HG03521 (cell line): ENCODE measurements at regions not wholly inside any gene's neighbourhood (a gene's known extent, or its start where the extent isn't known, plus 50 kb on each side); places are given as distances from the start of the nearest gene placed in this dataset.

Experiments
- ATAC-seq: cut with Tn5 transposase; IDR thresholded peaks from one replicate; pipeline ENCODE4 v1.9.1; 2021; ENCODE audit warnings: mild to moderate bottlenecking, moderate library complexity; ENCODE audit not compliant: unreplicated experiment

- ATAC-seq = no peak
Observed at GRCh38 chr3:67733269-67733950, 79.0 kb upstream of the SUCLG2 start.

DNA sequence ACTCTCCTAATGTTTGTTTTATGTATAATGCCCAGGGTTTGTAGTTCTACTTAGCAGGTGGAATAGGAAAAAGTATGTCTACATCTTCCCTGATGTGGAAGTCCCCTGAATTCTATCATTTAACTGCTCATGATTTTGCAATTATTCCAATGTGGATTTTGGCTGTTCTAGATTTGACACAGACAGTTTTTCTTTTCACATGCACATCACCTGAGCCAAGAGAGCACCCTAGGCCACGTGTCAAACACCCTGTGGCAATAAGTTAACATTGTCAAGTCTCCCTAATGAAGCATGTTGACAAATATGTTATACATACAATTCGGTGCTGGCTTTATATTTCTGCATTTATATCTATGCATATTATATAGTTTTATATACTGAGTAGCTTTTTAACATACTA is 70.0 kb upstream of the SUCLG2 start:
- ATAC-seq = no peak

- no peak for ATAC-seq
Observed at GRCh38 chr3:67723863-67724262, 69.5 kb upstream of the SUCLG2 start.

DNA sequence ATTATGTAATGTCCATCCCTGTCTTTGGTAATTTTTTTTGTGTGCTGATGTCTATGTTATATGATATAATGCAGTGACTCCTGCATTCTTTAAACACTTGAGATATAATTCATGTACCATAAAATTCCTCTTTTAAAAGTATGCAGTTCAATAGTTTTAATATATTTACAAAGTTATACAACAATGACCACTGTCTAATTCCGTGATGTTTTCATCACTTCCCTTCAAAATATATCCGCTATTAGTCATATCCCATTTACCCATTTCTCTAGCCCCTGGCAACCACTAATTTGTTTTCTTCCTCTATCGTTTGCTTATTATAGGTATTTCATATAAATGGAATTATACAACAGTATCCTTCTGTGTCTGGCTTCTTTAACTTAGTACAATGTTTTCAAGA is 64.9 kb upstream of the SUCLG2 start:
- ATAC-seq = no peak

GRCh38 chr3:67715971-67716370 is 61.6 kb upstream of the SUCLG2 start:
- no peak for ATAC-seq

DNA sequence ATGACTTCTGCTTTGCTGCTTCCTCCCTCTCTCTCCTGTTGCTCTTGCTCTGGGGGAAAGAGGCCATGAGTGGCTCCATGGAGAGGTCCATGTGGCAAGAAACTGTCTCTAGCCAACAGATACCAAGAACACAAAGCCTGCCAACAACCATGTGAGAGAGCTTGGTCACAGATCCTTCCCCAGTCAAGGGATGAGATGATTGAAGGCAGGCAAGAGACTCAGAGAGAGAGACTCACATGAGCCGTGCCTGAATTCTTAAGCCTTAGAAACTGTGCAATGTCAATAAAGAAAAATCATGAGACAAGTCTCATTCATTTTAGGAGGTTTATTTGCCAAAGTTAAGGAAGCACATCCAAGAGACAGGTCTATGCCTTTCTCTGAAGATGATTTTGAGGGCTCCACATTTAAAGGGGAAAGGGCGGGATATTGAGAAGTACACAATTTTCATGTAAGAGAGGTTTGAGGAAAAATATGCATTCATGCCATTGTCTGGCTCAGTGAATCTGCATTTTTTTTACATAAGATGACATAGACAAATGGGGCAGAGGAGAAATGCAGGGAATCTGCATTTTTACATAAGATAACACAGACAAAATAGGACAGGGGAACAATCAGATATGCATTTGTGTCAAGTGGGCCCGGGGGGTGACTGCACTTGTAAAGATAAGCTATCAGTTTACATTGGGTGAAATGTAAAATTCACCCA is 59.5 kb upstream of the SUCLG2 start:
- ATAC-seq = no peak

DNA sequence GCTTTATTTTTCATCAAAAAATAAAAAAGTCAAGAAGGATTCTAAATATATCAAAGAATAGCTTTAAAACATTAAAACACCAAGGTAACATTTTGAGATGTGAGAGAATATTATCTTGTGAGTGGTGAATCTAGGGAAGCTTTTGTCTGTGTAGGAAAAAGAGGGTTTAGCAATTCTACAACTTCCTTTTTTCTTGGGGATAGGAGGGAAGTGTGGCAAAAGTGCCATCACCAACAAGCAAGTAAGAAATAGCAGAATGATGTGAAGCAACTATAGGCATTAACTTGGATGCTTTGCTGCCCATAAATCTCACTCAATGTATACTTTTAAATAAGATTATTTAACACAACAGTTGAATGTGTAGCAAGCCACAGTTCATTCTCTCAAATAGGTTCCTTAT is 57.8 kb upstream of the SUCLG2 start:
- no peak for ATAC-seq

DNA sequence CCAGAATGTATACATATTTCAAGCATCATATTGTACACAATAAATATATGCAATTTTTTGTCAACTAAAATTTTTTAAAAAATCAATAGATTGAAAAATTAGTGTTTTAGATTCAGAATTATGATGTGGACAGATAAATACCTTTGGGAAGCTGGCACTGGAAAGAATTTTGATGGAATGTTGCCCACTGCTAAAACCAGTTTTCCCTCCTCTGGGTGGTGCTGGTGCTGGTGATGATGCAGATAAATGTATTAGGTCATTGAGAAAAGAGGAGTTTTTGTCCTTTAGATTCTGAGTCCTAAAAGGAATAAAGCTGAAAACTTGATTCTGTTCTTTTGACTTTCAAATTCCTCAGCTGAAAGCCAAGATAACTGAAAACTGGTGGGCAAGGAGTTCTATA is 56.0 kb upstream of the SUCLG2 start:
- no peak for ATAC-seq

- no peak for ATAC-seq
Observed at GRCh38 chr3:67706934-67707333, 52.5 kb upstream of the SUCLG2 start.

- no peak for ATAC-seq
Observed at GRCh38 chr3:67704322-67704721, 49.9 kb upstream of the SUCLG2 start.
